ENCODE measurements at regions not wholly inside any gene's neighbourhood (a gene's known extent, or its start where the extent isn't known, plus 50 kb on each side); places are given as distances from the start of the nearest gene placed in this dataset.

DNA sequence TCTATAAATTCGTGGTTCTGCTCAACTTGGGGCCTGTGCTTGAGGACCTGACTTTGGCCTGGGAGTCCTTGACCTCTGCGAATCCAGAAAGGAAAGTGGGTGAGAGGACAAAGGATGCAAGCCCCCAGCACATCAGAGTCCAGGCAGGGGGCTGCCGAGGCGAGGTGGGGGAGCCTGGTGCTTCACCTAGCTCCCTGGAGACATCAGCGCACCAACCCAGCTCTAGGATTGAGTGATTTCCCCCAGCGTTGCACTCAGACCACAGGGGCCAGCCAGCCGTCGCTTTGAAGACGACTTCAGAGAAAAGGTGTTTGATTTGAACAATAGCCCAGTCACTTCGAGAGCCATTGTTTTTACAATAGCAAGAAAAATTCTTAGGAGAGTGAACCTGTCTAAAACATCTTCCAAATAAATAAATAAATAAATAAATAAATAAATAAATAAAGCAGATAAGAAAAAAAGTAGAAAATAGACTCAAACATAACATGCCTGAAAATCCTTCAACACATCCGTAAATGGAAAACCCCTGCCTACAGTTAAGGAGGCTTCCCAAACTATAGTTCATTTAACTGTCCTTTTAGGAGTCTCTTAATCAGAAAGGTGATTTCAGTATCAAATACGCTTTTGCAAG lies 180.9 kb downstream of the RBFOX3 start:
- TF ChIP-seq, protein P1, sequence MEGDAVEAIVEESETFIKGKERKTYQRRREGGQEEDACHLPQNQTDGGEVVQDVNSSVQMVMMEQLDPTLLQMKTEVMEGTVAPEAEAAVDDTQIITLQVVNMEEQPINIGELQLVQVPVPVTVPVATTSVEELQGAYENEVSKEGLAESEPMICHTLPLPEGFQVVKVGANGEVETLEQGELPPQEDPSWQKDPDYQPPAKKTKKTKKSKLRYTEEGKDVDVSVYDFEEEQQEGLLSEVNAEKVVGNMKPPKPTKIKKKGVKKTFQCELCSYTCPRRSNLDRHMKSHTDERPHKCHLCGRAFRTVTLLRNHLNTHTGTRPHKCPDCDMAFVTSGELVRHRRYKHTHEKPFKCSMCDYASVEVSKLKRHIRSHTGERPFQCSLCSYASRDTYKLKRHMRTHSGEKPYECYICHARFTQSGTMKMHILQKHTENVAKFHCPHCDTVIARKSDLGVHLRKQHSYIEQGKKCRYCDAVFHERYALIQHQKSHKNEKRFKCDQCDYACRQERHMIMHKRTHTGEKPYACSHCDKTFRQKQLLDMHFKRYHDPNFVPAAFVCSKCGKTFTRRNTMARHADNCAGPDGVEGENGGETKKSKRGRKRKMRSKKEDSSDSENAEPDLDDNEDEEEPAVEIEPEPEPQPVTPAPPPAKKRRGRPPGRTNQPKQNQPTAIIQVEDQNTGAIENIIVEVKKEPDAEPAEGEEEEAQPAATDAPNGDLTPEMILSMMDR (conservative IDR thresholded peaks at IDR 0.05; ENCODE audit: low read depth, low read length) = no peak
- TF ChIP-seq EZH2 (IDR thresholded peaks at IDR 0.05; ENCODE audit: low read length, unreplicated experiment) = no peak
